ENCODE measurements at regions not wholly inside any gene's neighbourhood (a gene's known extent, or its start where the extent isn't known, plus 50 kb on each side); places are given as distances from the start of the nearest gene placed in this dataset.
"Not testable (repeated sequence)": the region's sequence is repeated elsewhere in the genome, so short reads cannot be mapped to it uniquely, and the experiment has no call there.

- no peak for DNase-seq (ENCODE audit: low read depth in 2 of 2)
Observed at GRCh38 chr7:120169996-120170783, 102.8 kb upstream of the KCND2 start.

GRCh38 chr7:120170834-120171233 lies 102.1 kb upstream of the KCND2 start:
- no peak for DNase-seq (ENCODE audit: low read depth in 2 of 2)

GRCh38 chr7:120171406-120171805 lies 101.6 kb upstream of the KCND2 start:
- DNase-seq (ENCODE audit: low read depth in 2 of 2), result no peak

GRCh38 chr7:120180221-120180620 lies 92.8 kb upstream of the KCND2 start:
- no peak for DNase-seq (ENCODE audit: low read depth in 2 of 2)

- DNase-seq (ENCODE audit: low read depth in 2 of 2), result no peak
Observed at GRCh38 chr7:120181499-120181898, 91.5 kb upstream of the KCND2 start.

- DNase-seq (ENCODE audit: low read depth in 2 of 2), result no peak
Observed at GRCh38 chr7:120184866-120185265, 88.1 kb upstream of the KCND2 start.

- no peak for DNase-seq (ENCODE audit: low read depth in 2 of 2)
Observed at GRCh38 chr7:120185940-120186682, 86.9 kb upstream of the KCND2 start.

- no peak for DNase-seq (ENCODE audit: low read depth in 2 of 2)
Observed at GRCh38 chr7:120186688-120187087, 86.3 kb upstream of the KCND2 start.

- DNase-seq (ENCODE audit: low read depth in 2 of 2), result no peak
Observed at GRCh38 chr7:120189623-120190022, 83.4 kb upstream of the KCND2 start.

GRCh38 chr7:120190109-120190508 lies 82.9 kb upstream of the KCND2 start:
- no peak for DNase-seq (ENCODE audit: low read depth in 2 of 2)

GRCh38 chr7:120190566-120190965 lies 82.4 kb upstream of the KCND2 start:
- no peak for DNase-seq (ENCODE audit: low read depth in 2 of 2)

GRCh38 chr7:120191423-120191822 lies 81.6 kb upstream of the KCND2 start:
- DNase-seq (ENCODE audit: low read depth in 2 of 2), result not testable (repeated sequence)

- no peak for DNase-seq (ENCODE audit: low read depth in 2 of 2)
Observed at GRCh38 chr7:120201290-120201689, 71.7 kb upstream of the KCND2 start.

- no peak for DNase-seq (ENCODE audit: low read depth in 2 of 2)
Observed at GRCh38 chr7:120205101-120205500, 67.9 kb upstream of the KCND2 start.

- DNase-seq (ENCODE audit: low read depth in 2 of 2), result no peak
Observed at GRCh38 chr7:120207037-120207436, 65.9 kb upstream of the KCND2 start.

- DNase-seq (ENCODE audit: low read depth in 2 of 2), result no peak
Observed at GRCh38 chr7:120215654-120216053, 57.3 kb upstream of the KCND2 start.

- no peak for DNase-seq (ENCODE audit: low read depth in 2 of 2)
Observed at GRCh38 chr7:120216947-120217346, 56.0 kb upstream of the KCND2 start.

- no peak for DNase-seq (ENCODE audit: low read depth in 2 of 2)
Observed at GRCh38 chr7:120218712-120219111, 54.3 kb upstream of the KCND2 start.

- DNase-seq (ENCODE audit: low read depth in 2 of 2), result no peak
Observed at GRCh38 chr7:120221666-120222065, 51.3 kb upstream of the KCND2 start.

Data from lung microvascular endothelial cell (primary cell).